DOHH2 (cell line): ENCODE measurements at regions not wholly inside any gene's neighbourhood (a gene's known extent, or its start where the extent isn't known, plus 50 kb on each side); places are given as distances from the start of the nearest gene placed in this dataset.

ENCODE experiments used
- H3F3A ChIP-seq: fragments of 200-600 bp; sonication (generic), shearing (Covaris generic); 2 replicates; pipeline ENCODE4 v1.6.0; 2016; ENCODE audit warnings: antibody characterized with exemption, mild to moderate bottlenecking; ENCODE audit not compliant: control insufficient read depth, insufficient read depth
- H3K27ac ChIP-seq: fragments of 200-600 bp; sonication (generic); 2 replicates; pipeline ENCODE4 v1.5.1; 2014; ENCODE audit warnings: low read depth, mild to moderate bottlenecking, low read length, moderate library complexity
- H3K27me3 ChIP-seq: fragments of 200-600 bp; sonication (generic); 2 replicates; pipeline ENCODE4 v1.6.1; 2014; ENCODE audit warnings: mild to moderate bottlenecking, low read length, mixed read lengths; ENCODE audit not compliant: control insufficient read depth
- H3K36me3 ChIP-seq: fragments of 200-600 bp; sonication (generic); 2 replicates; pipeline ENCODE4 v1.6.1; 2014; ENCODE audit warnings: mild to moderate bottlenecking, low read length, moderate library complexity, mixed read lengths; ENCODE audit not compliant: control insufficient read depth
- H3K4me1 ChIP-seq: fragments of 200-600 bp; sonication (generic); 2 replicates; pipeline ENCODE4 v1.6.1; 2014; ENCODE audit warnings: mild to moderate bottlenecking, low read length, mixed read lengths; ENCODE audit not compliant: control insufficient read depth
- H3K4me2 ChIP-seq: fragments of 200-600 bp; sonication (generic); 2 replicates; pipeline ENCODE4 v1.6.0; 2014; ENCODE audit warnings: mild to moderate bottlenecking, low read length, moderate library complexity
- H3K4me3 ChIP-seq: fragments of 200-600 bp; sonication (generic); 2 replicates; pipeline ENCODE4 v1.5.1; 2014; ENCODE audit warnings: mild to moderate bottlenecking, low read length, mixed read lengths
- H3K79me2 ChIP-seq: fragments of 200-600 bp; sonication (generic); 2 replicates; pipeline ENCODE4 v1.6.1; 2014; ENCODE audit warnings: mild to moderate bottlenecking, low read length, mixed read lengths; ENCODE audit not compliant: control insufficient read depth
- H3K9me2 ChIP-seq: fragments of 200-600 bp; sonication (generic); replicated peaks from 2 replicates; pipeline ENCODE4 v1.6.1; 2014; ENCODE audit warnings: mild to moderate bottlenecking, low read length, mixed read lengths; ENCODE audit not compliant: control insufficient read depth
- H3K9me3 ChIP-seq: fragments of 200-600 bp; sonication (generic); 2 replicates; pipeline ENCODE4 v1.6.1; 2014; ENCODE audit warnings: antibody characterized with exemption, low read length, mixed read lengths; ENCODE audit not compliant: control insufficient read depth, insufficient read depth
- H4K20me1 ChIP-seq: fragments of 200-600 bp; sonication (generic); 2 replicates; pipeline ENCODE4 v1.6.0; 2014; ENCODE audit warnings: low read depth, mild to moderate bottlenecking, antibody characterized with exemption, low read length, moderate library complexity; ENCODE audit not compliant: control insufficient read depth, insufficient read depth
- CTCF ChIP-seq: fragments of 200-600 bp; sonication (generic); IDR thresholded peaks from one replicate; pipeline ENCODE4 v1.5.1; 2014; ENCODE audit warnings: antibody characterized with exemption, mild to moderate bottlenecking, low read depth, low read length; ENCODE audit not compliant: poor library complexity, severe bottlenecking
- EZH2phosphoT487 ChIP-seq: fragments of 200-600 bp; sonication (generic); IDR thresholded peaks from 2 replicates; pipeline ENCODE4 v1.6.1; 2017; ENCODE audit warnings: borderline replicate concordance, mild to moderate bottlenecking, antibody characterized with exemption, low read length, moderate library complexity, mixed read lengths

- Histone ChIP-seq H3K9me2 (no peaks in the 10 kb centered on the region), H3F3A (no peaks in the 10 kb centered on the region), H3K79me2 (no peaks in the 10 kb centered on the region), H3K9me3 (no peaks in the 10 kb centered on the region), H3K4me1 (no peaks in the 10 kb centered on the region), H4K20me1 (no peaks in the 10 kb centered on the region), H3K27me3 (no peaks in the 10 kb centered on the region), H3K27ac (no peak overlapping the region), H3K36me3 (no peaks in the 10 kb centered on the region), H3K4me2 (no peak overlapping the region), H3K4me3 (no peak overlapping the region)
- no peak for TF ChIP-seq EZH2phosphoT487
- TF ChIP-seq CTCF, result no peak
Measured at GRCh38 chr4:164464313-164464712, 289.6 kb upstream of the SMIM31 start.

- no peaks in the 10 kb centered on the region for H3K4me1 ChIP-seq
- H3K4me2 ChIP-seq, result no peak overlapping the region
- H3K9me2 ChIP-seq, result no peaks in the 10 kb centered on the region
- H3K79me2 ChIP-seq, result no peaks in the 10 kb centered on the region
- H4K20me1 ChIP-seq, result no peaks in the 10 kb centered on the region
- H3K27me3 ChIP-seq, result no peaks in the 10 kb centered on the region
- no peak overlapping the region for H3K27ac ChIP-seq
- no peak for TF ChIP-seq EZH2phosphoT487
- no peak for TF ChIP-seq CTCF
- no peaks in the 10 kb centered on the region for H3K9me3 ChIP-seq
- no peaks in the 10 kb centered on the region for H3F3A ChIP-seq
- no peaks in the 10 kb centered on the region for H3K36me3 ChIP-seq
- H3K4me3 ChIP-seq, result no peak overlapping the region
Measured at GRCh38 chr4:164467493-164467892, 286.4 kb upstream of the SMIM31 start.

- Histone ChIP-seq H3K4me3 (no peak overlapping the region), H3K9me3 (no peaks in the 10 kb centered on the region), H3F3A (no peaks in the 10 kb centered on the region), H3K27ac (no peak overlapping the region), H3K4me1 (no peaks in the 10 kb centered on the region), H3K27me3 (no peaks in the 10 kb centered on the region), H3K79me2 (no peaks in the 10 kb centered on the region), H3K4me2 (no peak overlapping the region), H3K36me3 (no peaks in the 10 kb centered on the region), H3K9me2 (no peaks in the 10 kb centered on the region), H4K20me1 (no peaks in the 10 kb centered on the region)
- no peak for TF ChIP-seq EZH2phosphoT487
Measured at GRCh38 chr4:164481306-164482091, 272.4 kb upstream of the SMIM31 start.

GRCh38 chr4:164482092-164482404 lies 271.9 kb upstream of the SMIM31 start:
- H3F3A ChIP-seq, result no peaks in the 10 kb centered on the region
- H3K4me3 ChIP-seq, result no peak overlapping the region
- no peaks in the 10 kb centered on the region for H3K79me2 ChIP-seq
- no peak overlapping the region for H3K4me2 ChIP-seq
- no peaks in the 10 kb centered on the region for H3K9me3 ChIP-seq
- TF ChIP-seq CTCF (no peak), EZH2phosphoT487 (no peak)
- H3K27ac ChIP-seq, result no peak overlapping the region
- H4K20me1 ChIP-seq, result no peaks in the 10 kb centered on the region
- H3K27me3 ChIP-seq, result no peaks in the 10 kb centered on the region
- H3K36me3 ChIP-seq, result no peaks in the 10 kb centered on the region
- no peaks in the 10 kb centered on the region for H3K4me1 ChIP-seq
- no peaks in the 10 kb centered on the region for H3K9me2 ChIP-seq
